AG09309 (cell line): ENCODE measurements at regions not wholly inside any gene's neighbourhood (a gene's known extent, or its start where the extent isn't known, plus 50 kb on each side); places are given as distances from the start of the nearest gene placed in this dataset.
"Not testable (repeated sequence)": the region's sequence is repeated elsewhere in the genome, so short reads cannot be mapped to it uniquely, and the experiment has no call there.

ENCODE experiments used
- DNase-seq: peaks from one replicate; pipeline ENCODE4 v3.0.0-alpha.2; 2010; ENCODE audit warnings: low read depth
- H3K4me3 ChIP-seq: 2 replicates; pipeline ENCODE4 v1.5.1; 2011; ENCODE audit warnings: mild to moderate bottlenecking, low read depth, low read length, moderate library complexity; ENCODE audit not compliant: control insufficient read depth
- TF ChIP-seq, protein P1 (sequence below): IDR thresholded peaks from 2 replicates; pipeline ENCODE4 v1.5.1; 2011; ENCODE audit warnings: mild to moderate bottlenecking, low read depth, low read length, inconsistent platforms; ENCODE audit not compliant: insufficient read depth, control insufficient read depth; ENCODE audit errors: missing control alignments

GRCh38 chr2:221948076-221948475, 350.7 kb downstream of the PAX3 start:
- TF ChIP-seq, protein P1, sequence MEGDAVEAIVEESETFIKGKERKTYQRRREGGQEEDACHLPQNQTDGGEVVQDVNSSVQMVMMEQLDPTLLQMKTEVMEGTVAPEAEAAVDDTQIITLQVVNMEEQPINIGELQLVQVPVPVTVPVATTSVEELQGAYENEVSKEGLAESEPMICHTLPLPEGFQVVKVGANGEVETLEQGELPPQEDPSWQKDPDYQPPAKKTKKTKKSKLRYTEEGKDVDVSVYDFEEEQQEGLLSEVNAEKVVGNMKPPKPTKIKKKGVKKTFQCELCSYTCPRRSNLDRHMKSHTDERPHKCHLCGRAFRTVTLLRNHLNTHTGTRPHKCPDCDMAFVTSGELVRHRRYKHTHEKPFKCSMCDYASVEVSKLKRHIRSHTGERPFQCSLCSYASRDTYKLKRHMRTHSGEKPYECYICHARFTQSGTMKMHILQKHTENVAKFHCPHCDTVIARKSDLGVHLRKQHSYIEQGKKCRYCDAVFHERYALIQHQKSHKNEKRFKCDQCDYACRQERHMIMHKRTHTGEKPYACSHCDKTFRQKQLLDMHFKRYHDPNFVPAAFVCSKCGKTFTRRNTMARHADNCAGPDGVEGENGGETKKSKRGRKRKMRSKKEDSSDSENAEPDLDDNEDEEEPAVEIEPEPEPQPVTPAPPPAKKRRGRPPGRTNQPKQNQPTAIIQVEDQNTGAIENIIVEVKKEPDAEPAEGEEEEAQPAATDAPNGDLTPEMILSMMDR: no peak
- H3K4me3 ChIP-seq: no peak overlapping the region
- no peak for DNase-seq

DNA sequence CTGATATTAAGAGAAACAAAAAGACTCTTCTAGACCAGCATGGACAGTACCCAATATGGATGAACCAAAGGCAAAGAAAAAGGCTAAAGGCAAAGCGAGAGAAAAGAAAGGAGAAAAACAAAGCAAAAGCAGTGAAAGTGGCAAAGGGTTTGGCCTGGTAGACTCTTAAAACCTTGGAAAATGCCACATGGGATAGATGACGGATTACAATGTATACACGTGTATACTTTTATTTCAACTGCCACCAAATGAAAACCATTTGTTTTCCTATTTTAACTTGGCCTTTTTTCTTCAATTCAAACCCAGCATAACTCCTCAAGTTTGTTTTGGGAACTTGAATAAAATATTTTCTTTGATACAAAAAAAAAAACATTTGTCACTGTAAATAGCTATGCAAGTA, 354.3 kb downstream of the PAX3 start:
- not testable (repeated sequence) for H3K4me3 ChIP-seq, DNase-seq

DNA sequence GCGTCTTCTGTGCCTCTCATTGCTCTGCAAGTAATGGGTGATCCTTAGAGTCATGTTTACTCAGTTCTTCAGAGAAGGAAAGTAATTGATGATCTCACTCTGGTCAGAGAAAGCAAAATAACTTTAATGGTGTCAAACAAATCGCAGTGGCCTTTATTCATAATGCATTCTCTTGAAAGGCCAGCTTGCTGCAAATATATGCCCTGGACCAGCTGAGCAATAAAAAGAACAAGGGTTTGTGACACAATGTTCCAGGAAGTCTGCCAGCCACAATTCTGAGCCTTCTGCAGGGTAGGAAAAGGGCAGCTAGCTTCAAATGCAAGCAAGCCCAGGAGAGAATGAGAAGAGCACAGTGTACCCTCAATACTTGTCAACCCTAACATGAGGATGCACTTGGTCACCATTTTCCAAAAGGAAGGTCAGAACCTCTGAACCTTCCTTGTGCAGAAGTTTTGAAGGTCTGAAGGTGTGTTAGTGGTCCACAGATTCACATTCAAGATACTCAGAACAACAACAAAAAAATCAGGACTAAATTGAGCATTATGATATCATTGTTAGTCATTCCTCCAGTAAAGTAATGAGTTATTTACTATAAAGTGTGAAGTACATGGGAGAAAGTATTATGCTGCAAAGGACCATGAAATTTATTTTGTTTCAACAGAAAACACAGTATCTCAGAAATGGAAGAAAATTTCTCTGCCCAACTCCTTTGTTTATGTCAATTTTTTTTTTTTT, 355.6 kb downstream of the PAX3 start:
- DNase-seq: no peak
- no peak overlapping the region for H3K4me3 ChIP-seq
- TF ChIP-seq, protein P1: no peak

- TF ChIP-seq, protein P1: no peak
- DNase-seq: no peak
- no peak overlapping the region for H3K4me3 ChIP-seq
Observed at GRCh38 chr2:221931251-221931991, 359.3 kb upstream of the EPHA4 start.

- TF ChIP-seq, protein P1: no peak
- DNase-seq: no peak
- no peak overlapping the region for H3K4me3 ChIP-seq
Observed at GRCh38 chr2:221929259-221929658, 357.2 kb upstream of the EPHA4 start.

- H3K4me3 ChIP-seq: no peak overlapping the region
- TF ChIP-seq, protein P1: no peak
Observed at GRCh38 chr2:221926327-221926726, 354.2 kb upstream of the EPHA4 start.

DNA sequence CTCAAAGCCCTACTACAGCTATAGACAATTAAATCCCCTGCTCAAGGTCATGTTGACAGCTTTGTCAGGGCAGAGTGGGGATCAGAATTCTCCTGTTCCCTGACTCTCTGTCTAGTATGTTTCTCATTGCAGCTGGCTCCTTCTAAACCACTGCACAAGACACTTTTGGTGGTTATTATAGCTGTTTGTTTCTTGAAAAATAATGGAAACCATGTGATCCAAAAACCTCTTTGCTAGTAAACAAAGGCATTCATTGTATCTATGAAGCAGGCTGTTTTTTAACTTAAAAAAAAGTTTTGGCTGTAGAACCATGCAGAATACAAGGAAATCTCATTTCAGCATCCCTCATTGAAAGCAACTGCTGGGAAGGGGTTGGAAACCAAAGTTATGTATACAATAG, 352.5 kb upstream of the EPHA4 start:
- TF ChIP-seq, protein P1: no peak
- DNase-seq: no peak
- no peak overlapping the region for H3K4me3 ChIP-seq

More at GRCh38 chr2:221926327-221926726, 354.2 kb upstream of the EPHA4 start:
- DNase-seq: no peak
